MCF 10A (cell line): ENCODE measurements at regions not wholly inside any gene's neighbourhood (a gene's known extent, or its start where the extent isn't known, plus 50 kb on each side); places are given as distances from the start of the nearest gene placed in this dataset.

Experiments used
- BruUV-seq: library from RNA; stranded (reverse); fragments of 400-500 nt; replicated peaks from 2 replicates; lab custom pipeline; 2021; lab: Mats Ljungman, UMichigan
- CTCF ChIA-PET: fragments of 300-600 bp; sonication (Branson Sonifier 250); formaldehyde crosslinking; extraction: SDS; loops from one replicate; lab custom pipeline; 2021; ENCODE audit warnings: antibody characterized with exemption, inconsistent platforms; lab: Yijun Ruan, JAX
- POLR2A ChIA-PET: fragments of 300-600, 350-650 bp; sonication (Branson Sonifier 250); formaldehyde crosslinking; extraction: SDS; loops from one replicate; lab custom pipeline; 2020; ENCODE audit warnings: antibody characterized with exemption, inconsistent platforms; lab: Yijun Ruan, JAX
- DNase-seq: peaks from one replicate; pipeline ENCODE4 v3.0.0-alpha.2; 2018; ENCODE audit not compliant: unreplicated experiment
- H3K27ac Mint-ChIP-seq: one replicate; pipeline ENCODE4 v1.8.0; 2022; ENCODE audit warnings: mild to moderate bottlenecking, low read depth, mixed read lengths; ENCODE audit not compliant: unreplicated experiment
- H3K27me3 Mint-ChIP-seq: one replicate; pipeline ENCODE4 v1.8.0; 2022; ENCODE audit warnings: mixed read lengths; ENCODE audit not compliant: insufficient read depth, unreplicated experiment
- H3K36me3 Mint-ChIP-seq: one replicate; pipeline ENCODE4 v1.8.0; 2022; ENCODE audit warnings: mild to moderate bottlenecking, moderate library complexity, mixed read lengths; ENCODE audit not compliant: insufficient read depth, unreplicated experiment
- H3K4me1 Mint-ChIP-seq: one replicate; pipeline ENCODE4 v1.8.0; 2022; ENCODE audit warnings: mixed read lengths; ENCODE audit not compliant: insufficient read depth, unreplicated experiment
- H3K4me3 Mint-ChIP-seq: one replicate; pipeline ENCODE4 v1.8.0; 2022; ENCODE audit warnings: mild to moderate bottlenecking, moderate library complexity, mixed read lengths; ENCODE audit not compliant: unreplicated experiment
- H3K9me3 Mint-ChIP-seq: one replicate; pipeline ENCODE4 v1.8.0; 2022; ENCODE audit warnings: mixed read lengths; ENCODE audit not compliant: unreplicated experiment
- intact Hi-C: fragments of 100-400 bp; cut with micrococcal nuclease; formaldehyde crosslinking; loops from 2 replicates; pipeline ENCODE4 v1.14.1; 2022
- TF ChIP-seq, protein P1 (sequence below): fragments of 200-600 bp; IDR thresholded peaks from one replicate; pipeline ENCODE4 v1.8.0; 2022; ENCODE audit warnings: antibody characterized with exemption, mild to moderate bottlenecking; ENCODE audit not compliant: unreplicated experiment

- Mint-ChIP-seq H3K9me3 (no peaks in the 10 kb centered on the region), H3K36me3 (no peaks in the 10 kb centered on the region), H3K27me3 (no peaks in the 10 kb centered on the region), H3K27ac (no peak overlapping the region), H3K4me3 (no peak overlapping the region), H3K4me1 (peaks cover 34% of the 10 kb centered on the region)
- no peak for DNase-seq
- intact Hi-C loops, result loop anchor here (2.0 kb wide), 1 partner anchor 25 kb away; no protein-coding TSS in a partner anchor
- ChIA-PET CTCF (interaction anchor here (1.0 kb wide), 2 partner anchors 37 to 288 kb away, joined by 3 to 4 read pairs; no protein-coding TSS in a partner anchor), POLR2A (interaction anchor here (0.9 to 1.3 kb wide), 2 partner anchors 27 to 33 kb away, joined by 3 read pairs; no protein-coding TSS in a partner anchor)
- no TSS peak for BruUV-seq
- TF ChIP-seq, protein P1, sequence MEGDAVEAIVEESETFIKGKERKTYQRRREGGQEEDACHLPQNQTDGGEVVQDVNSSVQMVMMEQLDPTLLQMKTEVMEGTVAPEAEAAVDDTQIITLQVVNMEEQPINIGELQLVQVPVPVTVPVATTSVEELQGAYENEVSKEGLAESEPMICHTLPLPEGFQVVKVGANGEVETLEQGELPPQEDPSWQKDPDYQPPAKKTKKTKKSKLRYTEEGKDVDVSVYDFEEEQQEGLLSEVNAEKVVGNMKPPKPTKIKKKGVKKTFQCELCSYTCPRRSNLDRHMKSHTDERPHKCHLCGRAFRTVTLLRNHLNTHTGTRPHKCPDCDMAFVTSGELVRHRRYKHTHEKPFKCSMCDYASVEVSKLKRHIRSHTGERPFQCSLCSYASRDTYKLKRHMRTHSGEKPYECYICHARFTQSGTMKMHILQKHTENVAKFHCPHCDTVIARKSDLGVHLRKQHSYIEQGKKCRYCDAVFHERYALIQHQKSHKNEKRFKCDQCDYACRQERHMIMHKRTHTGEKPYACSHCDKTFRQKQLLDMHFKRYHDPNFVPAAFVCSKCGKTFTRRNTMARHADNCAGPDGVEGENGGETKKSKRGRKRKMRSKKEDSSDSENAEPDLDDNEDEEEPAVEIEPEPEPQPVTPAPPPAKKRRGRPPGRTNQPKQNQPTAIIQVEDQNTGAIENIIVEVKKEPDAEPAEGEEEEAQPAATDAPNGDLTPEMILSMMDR, result no peak
These were observed 136.2 kb downstream of the BTC start for GRCh38 chr4:74658116-74658515.

GRCh38 chr4:74659576-74660411 lies 134.5 kb downstream of the BTC start:
- CTCF ChIA-PET, result interaction anchor here (0.7 to 1.1 kb wide), 2 partner anchors 29 to 317 kb away, joined by 3 read pairs; no protein-coding TSS in a partner anchor
- POLR2A ChIA-PET, result interaction anchor here (0.7 to 1.3 kb wide), 4 partner anchors 19 to 286 kb away, joined by 3 to 5 read pairs (median 3); no protein-coding TSS in a partner anchor
- intact Hi-C loops, result loop anchor here (2.0 kb wide), 2 partner anchors 27 to 35 kb away; no protein-coding TSS in a partner anchor
- H3K4me3 Mint-ChIP-seq, result peak overlapping the region; percentile 32
- no peaks in the 10 kb centered on the region for H3K9me3 Mint-ChIP-seq
- BruUV-seq, result TSS peak; percentile 97
- no peaks in the 10 kb centered on the region for H3K36me3 Mint-ChIP-seq
- TF ChIP-seq, protein P1, result no peak
- peak; percentile 99 for DNase-seq
- peaks cover 40% of the 10 kb centered on the region for H3K4me1 Mint-ChIP-seq
- H3K27ac Mint-ChIP-seq, result peak overlapping the region; percentile 98
- no peaks in the 10 kb centered on the region for H3K27me3 Mint-ChIP-seq

DNA sequence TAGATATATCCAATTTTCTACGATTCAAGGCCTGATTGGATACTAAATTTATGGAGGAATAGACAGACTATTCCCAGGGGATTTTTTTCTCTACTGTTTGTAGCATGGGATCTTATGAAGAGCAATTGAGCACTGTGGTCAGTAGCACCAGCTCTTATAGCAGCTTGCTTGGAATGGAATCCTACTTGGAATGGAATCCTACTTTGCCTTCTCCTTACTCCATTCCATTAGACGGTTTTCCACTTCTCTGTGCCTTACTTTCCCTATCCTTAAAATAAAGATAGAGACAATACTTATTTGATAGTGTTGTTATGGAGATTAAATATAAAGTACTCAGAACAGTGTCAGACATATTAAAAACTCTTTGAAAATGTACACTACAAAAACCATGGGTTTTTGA lies 133.5 kb downstream of the BTC start:
- TF ChIP-seq, protein P1, result no peak
- H3K4me1 Mint-ChIP-seq, result peaks cover 47% of the 10 kb centered on the region
- CTCF ChIA-PET, result interaction anchor here (0.7 to 1.2 kb wide), 4 partner anchors 11 to 340 kb away, joined by 3 read pairs; no protein-coding TSS in a partner anchor
- H3K27me3 Mint-ChIP-seq, result no peaks in the 10 kb centered on the region
- intact Hi-C loops, result loop anchor here (2.0 kb wide), 1 partner anchor 36 kb away; no protein-coding TSS in a partner anchor
- POLR2A ChIA-PET, result interaction anchor here (0.5 to 1.4 kb wide), 9 partner anchors 10 to 285 kb away, joined by 3 to 11 read pairs (median 4); no protein-coding TSS in a partner anchor
- no peaks in the 10 kb centered on the region for H3K36me3 Mint-ChIP-seq
- H3K4me3 Mint-ChIP-seq, result no peak overlapping the region
- no peak for DNase-seq
- peak overlapping the region; percentile 98 for H3K27ac Mint-ChIP-seq
- no peaks in the 10 kb centered on the region for H3K9me3 Mint-ChIP-seq
- no TSS peak for BruUV-seq
